ENCODE measurements at regions not wholly inside any gene's neighbourhood (a gene's known extent, or its start where the extent isn't known, plus 50 kb on each side); places are given as distances from the start of the nearest gene placed in this dataset.

DNA sequence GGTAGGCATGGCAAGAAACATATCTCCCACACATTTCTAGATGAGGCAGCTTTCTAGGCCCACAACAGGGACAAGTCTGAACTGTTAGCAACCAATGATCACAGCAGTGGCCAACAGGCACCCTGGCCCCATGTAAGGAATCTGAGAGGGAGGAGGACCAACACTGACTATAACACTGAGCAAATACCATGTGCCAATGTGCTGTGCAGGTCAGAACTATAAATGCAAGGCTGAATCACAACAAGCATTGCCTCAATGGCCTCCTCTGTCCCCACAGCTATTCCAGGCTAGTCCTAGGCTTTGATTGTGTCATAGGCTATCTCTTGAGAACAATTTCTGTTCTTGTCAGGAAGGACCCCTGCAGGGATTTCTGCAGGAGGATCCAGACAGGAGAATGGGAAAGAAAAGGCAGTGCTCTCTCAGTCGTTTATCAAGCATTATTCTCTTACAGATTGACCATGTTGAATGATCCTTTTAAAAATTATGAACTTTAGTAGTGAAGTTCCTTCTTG lies 221.2 kb downstream of the TLE1 start:
- intact Hi-C loops (cut with DNase I, micrococcal nuclease): no loop called here
- Histone ChIP-seq H3K4me3 (no peak overlapping the region), H3K4me1 (ENCODE audit: low read depth) (no peaks in the 10 kb centered on the region), H3K9me3 (no peaks in the 10 kb centered on the region), H3K36me3 (ENCODE audit: low read depth) (no peaks in the 10 kb centered on the region)
- TF ChIP-seq, protein P1, sequence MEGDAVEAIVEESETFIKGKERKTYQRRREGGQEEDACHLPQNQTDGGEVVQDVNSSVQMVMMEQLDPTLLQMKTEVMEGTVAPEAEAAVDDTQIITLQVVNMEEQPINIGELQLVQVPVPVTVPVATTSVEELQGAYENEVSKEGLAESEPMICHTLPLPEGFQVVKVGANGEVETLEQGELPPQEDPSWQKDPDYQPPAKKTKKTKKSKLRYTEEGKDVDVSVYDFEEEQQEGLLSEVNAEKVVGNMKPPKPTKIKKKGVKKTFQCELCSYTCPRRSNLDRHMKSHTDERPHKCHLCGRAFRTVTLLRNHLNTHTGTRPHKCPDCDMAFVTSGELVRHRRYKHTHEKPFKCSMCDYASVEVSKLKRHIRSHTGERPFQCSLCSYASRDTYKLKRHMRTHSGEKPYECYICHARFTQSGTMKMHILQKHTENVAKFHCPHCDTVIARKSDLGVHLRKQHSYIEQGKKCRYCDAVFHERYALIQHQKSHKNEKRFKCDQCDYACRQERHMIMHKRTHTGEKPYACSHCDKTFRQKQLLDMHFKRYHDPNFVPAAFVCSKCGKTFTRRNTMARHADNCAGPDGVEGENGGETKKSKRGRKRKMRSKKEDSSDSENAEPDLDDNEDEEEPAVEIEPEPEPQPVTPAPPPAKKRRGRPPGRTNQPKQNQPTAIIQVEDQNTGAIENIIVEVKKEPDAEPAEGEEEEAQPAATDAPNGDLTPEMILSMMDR (IDR thresholded peaks at IDR 0.05): no peak
- DNase-seq: no peak
- ATAC-seq: peak; percentile 19

DNA sequence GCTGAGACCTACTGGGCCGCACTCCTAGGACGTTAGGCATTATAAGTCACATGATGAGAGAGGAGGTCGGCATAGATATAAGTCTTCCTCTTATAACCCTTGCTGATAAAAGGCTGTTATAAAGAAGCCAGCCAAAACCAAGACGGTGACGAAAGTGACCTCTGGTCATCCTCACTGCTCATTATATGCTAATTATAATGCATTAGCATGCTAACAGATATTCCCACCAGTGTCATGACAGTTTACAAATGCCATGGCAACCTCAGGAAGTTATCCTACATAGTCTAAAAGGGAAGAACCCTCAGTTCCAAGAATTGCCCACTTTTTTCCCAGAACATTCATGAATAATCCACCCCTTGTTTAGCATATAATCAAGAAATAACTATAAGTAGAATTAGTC lies 222.4 kb downstream of the TLE1 start:
- H3K4me3 ChIP-seq: no peak overlapping the region
- intact Hi-C loops (cut with DNase I, micrococcal nuclease): no loop called here
- no peaks in the 10 kb centered on the region for H3K36me3 ChIP-seq (ENCODE audit: low read depth)
- H3K4me1 ChIP-seq (ENCODE audit: low read depth): no peaks in the 10 kb centered on the region
- H3K9me3 ChIP-seq: no peaks in the 10 kb centered on the region
- TF ChIP-seq, protein P1 (IDR thresholded peaks at IDR 0.05): no peak
- ATAC-seq (no peak), DNase-seq (no peak)

DNA sequence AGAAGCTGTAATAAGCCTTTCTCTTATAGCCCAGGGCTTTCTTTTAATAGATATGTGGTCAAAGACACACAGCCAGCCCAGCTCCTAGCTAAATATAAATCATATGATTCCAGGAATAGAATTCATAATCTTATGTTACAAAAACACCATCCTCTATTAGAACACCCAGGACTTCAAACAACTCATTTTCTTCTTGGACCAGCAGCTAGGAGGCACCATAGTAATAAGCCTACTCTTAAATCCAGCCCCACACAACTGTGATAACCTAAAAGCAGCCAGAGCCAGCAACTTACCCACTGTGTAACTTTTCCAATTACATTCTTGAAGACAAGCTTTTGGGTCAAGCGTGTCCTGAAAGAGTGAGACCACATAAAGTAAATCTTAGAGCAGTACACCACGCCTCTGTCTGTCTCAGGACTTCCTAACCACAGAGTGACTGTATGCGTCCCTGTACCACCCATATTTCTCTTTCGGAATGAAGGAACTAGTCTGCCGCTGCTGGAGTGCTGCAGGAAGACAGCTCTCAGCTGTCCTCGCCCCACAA lies 223.8 kb downstream of the TLE1 start:
- Histone ChIP-seq H3K36me3 (ENCODE audit: low read depth) (no peaks in the 10 kb centered on the region), H3K4me3 (no peak overlapping the region), H3K4me1 (ENCODE audit: low read depth) (no peaks in the 10 kb centered on the region), H3K9me3 (no peaks in the 10 kb centered on the region)
- intact Hi-C loops (cut with DNase I, micrococcal nuclease): no loop called here
- ATAC-seq: peak; percentile 18
- no peak for DNase-seq
- TF ChIP-seq, protein P1 (IDR thresholded peaks at IDR 0.05): no peak

DNA sequence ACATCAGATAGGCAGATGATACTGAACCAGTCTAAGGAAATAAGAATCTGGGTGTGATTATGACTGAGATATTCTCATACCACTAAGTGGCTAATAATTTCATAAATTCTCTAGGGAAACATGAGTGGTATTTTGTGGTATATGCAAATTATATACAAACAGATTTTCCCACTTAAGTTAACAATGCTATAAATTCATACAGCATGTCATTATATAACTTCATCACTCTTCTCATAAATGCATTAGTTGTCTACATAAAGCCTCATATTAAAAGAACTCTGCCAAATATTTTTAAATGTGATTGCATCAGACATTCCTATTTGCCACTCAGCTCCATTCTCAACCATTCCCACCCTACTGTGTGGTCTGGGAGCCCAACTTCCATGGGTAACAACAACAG lies 226.5 kb downstream of the TLE1 start:
- TF ChIP-seq, protein P1 (IDR thresholded peaks at IDR 0.05): no peak
- no peak for DNase-seq
- Histone ChIP-seq H3K4me1 (ENCODE audit: low read depth) (no peaks in the 10 kb centered on the region), H3K36me3 (ENCODE audit: low read depth) (no peaks in the 10 kb centered on the region), H3K4me3 (no peak overlapping the region), H3K9me3 (no peaks in the 10 kb centered on the region)
- intact Hi-C loops (cut with DNase I, micrococcal nuclease): no loop called here
- no peak for ATAC-seq

DNA sequence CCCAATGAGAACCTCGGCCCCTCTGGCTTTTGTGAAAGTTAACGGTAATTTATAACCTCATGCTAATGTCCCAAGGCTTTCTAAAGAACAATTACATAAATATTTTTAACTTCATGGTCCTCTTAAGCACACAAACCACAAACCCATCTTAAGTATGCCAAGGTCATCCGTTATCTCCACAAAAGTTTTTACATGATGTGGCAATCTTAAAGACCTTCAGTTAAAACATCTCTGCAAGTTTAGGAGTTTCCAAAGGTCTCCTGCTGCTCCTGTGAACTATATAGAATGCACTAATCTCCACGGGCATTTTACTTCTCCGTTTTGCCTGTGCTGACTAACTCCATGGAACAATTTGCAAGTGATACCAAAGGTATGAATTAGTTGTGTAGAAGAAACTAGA lies 228.2 kb downstream of the TLE1 start:
- ATAC-seq: no peak
- intact Hi-C loops (cut with DNase I, micrococcal nuclease): no loop called here
- no peak for DNase-seq
- Histone ChIP-seq H3K4me3 (no peak overlapping the region), H3K4me1 (ENCODE audit: low read depth) (no peaks in the 10 kb centered on the region), H3K9me3 (no peaks in the 10 kb centered on the region), H3K36me3 (ENCODE audit: low read depth) (no peaks in the 10 kb centered on the region)
- TF ChIP-seq, protein P1 (IDR thresholded peaks at IDR 0.05): no peak

DNA sequence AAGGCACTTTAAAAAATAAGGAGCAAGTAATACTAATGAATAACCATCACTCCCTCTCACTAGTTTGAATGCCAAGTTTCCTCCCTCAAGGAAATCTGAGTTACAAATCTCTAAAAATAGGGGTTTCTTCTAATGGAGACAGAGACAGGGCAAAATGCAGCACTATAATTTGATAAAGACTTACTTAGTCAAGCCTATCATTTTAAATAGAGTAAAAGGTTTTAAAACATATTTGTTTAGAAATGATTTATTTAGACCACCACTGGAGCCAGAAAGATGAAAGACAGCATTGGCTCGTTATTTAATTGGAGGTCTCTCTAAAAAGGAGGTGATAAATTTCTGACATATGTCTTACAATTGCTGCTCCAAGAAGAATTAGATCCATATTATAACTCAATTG lies 228.7 kb downstream of the TLE1 start:
- no peak for ATAC-seq
- no peaks in the 10 kb centered on the region for H3K36me3 ChIP-seq (ENCODE audit: low read depth)
- no peak for DNase-seq
- H3K4me3 ChIP-seq: no peak overlapping the region
- H3K9me3 ChIP-seq: no peaks in the 10 kb centered on the region
- intact Hi-C loops (cut with DNase I, micrococcal nuclease): no loop called here
- H3K4me1 ChIP-seq (ENCODE audit: low read depth): no peaks in the 10 kb centered on the region
- TF ChIP-seq, protein P1 (IDR thresholded peaks at IDR 0.05): no peak
